Suprapubic skin (tissue), 3 donors: ENCODE measurements at regions not wholly inside any gene's neighbourhood (a gene's known extent, or its start where the extent isn't known, plus 50 kb on each side); places are given as distances from the start of the nearest gene placed in this dataset.

Source experiments
- CTCF ChIP-seq, 2 donors: fragments of 200-600 bp in 1 of 2; fragments of 450-650 bp in 1 of 2; sonication (generic) in 1 of 2; IDR thresholded peaks; one replicate each; pipeline ENCODE4 v1.5.1; 2016 to 2019; ENCODE audit warnings: antibody characterized with exemption in 2 of 2, mild to moderate bottlenecking in 1 of 2, moderate library complexity in 1 of 2
- POLR2A ChIP-seq, 2 donors: fragments of 450-650 bp; IDR thresholded peaks; one replicate each; pipeline ENCODE4 v1.6.1; 2017; ENCODE audit warnings: antibody characterized with exemption in 2 of 2, mild to moderate bottlenecking in 2 of 2, moderate library complexity in 2 of 2

DNA sequence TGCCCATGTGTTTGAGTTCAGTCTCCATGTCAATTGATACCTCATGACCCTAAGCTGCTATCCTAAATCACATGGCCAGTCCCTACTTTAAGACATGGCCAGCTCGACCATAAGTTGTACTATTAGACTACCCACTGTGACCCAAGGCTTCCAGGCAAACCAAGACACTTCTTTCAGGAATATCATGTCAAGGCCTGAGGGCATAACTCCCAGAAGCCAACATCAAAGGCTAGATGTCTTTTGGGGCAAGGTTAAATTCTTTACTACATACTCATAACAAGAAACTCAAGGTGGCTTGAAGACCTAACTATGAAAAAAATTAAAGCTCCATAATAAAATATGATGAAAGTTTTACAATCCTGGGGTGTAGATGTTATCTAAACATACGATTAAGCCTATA is 192.9 kb upstream of the PRNP start:
- no peak for TF ChIP-seq CTCF (IDR thresholded peaks at IDR 0.05)
- no peak for TF ChIP-seq POLR2A (IDR thresholded peaks at IDR 0.05)
